BE2C (cell line): ENCODE measurements at regions not wholly inside any gene's neighbourhood (a gene's known extent, or its start where the extent isn't known, plus 50 kb on each side); places are given as distances from the start of the nearest gene placed in this dataset.
A peak's percentile ranks its signal among the peaks of the same experiment; 100 is the strongest.

ENCODE experiments used
- DNase-seq: peaks from one replicate; pipeline ENCODE4 v3.0.0-alpha.2; 2020
- H3K27me3 ChIP-seq: fragments of 250-450 bp; sonication (Bioruptor Pico); 2 replicates; pipeline ENCODE4 v1.5.1; 2020; ENCODE audit warnings: mild to moderate bottlenecking
- H3K36me3 ChIP-seq: fragments of 250-450 bp; sonication (Bioruptor Pico); 2 replicates; pipeline ENCODE4 v1.5.1; 2020; ENCODE audit warnings: mild to moderate bottlenecking
- H3K4me1 ChIP-seq: fragments of 250-450 bp; sonication (Bioruptor Pico); 2 replicates; pipeline ENCODE4 v1.5.1; 2020
- H3K4me3 ChIP-seq: 2 replicates; pipeline ENCODE4 v1.5.1; 2011; ENCODE audit warnings: low read depth, low read length
- H3K9me3 ChIP-seq: fragments of 250-450 bp; sonication (Bioruptor Pico); 2 replicates; pipeline ENCODE4 v1.5.1; 2020
- TF ChIP-seq, protein P1 (sequence below): IDR thresholded peaks from 2 replicates; pipeline ENCODE4 v1.5.1; 2012; ENCODE audit warnings: mild to moderate bottlenecking, low read depth, low read length

DNA sequence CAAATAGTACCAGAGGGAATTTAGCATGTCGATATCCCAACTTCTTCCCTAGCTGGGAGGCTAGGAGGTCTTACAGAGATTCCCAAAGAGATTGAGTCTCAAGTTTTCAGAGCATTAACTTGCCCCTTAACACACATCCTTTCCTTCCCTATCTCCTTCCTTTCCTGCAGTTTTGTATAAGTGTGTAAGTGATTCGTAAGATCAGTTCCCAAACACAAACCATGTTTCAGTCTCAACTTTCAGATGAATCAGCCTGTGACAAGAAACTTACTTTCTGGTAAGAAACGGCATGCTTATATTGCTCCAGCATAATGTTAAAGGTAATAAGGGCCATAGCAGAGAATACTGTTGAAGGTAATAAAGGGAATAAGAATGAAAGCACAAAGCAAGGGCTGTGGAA, 472.2 kb downstream of the LIG4 start:
- Histone ChIP-seq H3K27me3 (no peaks in the 10 kb centered on the region), H3K9me3 (no peaks in the 10 kb centered on the region), H3K36me3 (peaks cover 4% of the 10 kb centered on the region), H3K4me1 (peaks cover 9% of the 10 kb centered on the region), H3K4me3 (no peak overlapping the region)
- TF ChIP-seq, protein P1, sequence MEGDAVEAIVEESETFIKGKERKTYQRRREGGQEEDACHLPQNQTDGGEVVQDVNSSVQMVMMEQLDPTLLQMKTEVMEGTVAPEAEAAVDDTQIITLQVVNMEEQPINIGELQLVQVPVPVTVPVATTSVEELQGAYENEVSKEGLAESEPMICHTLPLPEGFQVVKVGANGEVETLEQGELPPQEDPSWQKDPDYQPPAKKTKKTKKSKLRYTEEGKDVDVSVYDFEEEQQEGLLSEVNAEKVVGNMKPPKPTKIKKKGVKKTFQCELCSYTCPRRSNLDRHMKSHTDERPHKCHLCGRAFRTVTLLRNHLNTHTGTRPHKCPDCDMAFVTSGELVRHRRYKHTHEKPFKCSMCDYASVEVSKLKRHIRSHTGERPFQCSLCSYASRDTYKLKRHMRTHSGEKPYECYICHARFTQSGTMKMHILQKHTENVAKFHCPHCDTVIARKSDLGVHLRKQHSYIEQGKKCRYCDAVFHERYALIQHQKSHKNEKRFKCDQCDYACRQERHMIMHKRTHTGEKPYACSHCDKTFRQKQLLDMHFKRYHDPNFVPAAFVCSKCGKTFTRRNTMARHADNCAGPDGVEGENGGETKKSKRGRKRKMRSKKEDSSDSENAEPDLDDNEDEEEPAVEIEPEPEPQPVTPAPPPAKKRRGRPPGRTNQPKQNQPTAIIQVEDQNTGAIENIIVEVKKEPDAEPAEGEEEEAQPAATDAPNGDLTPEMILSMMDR, result no peak
- DNase-seq, result no peak

DNA sequence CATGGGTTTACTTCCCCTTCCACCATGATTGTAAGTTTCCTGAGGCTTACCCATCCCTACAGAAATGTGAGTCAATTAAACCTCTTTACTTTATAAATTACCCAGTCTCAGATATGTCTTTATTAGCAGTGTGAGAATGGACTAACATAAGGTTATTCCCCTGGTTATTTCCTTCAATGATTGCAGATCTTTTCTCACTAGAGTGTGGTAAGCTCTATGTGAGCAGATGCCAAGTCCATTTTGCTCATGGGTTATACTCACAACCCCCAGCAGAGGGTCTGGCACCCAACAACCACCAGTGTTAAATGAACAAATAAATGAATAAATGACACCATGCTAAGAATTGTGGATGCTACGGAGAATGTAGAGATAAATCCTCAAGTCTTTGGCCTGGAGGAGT, 472.8 kb downstream of the LIG4 start:
- TF ChIP-seq, protein P1, result peak; percentile 19; the same call in 1 of the 2 replicates
- Histone ChIP-seq H3K4me3 (no peak overlapping the region), H3K9me3 (no peaks in the 10 kb centered on the region), H3K36me3 (peaks cover 4% of the 10 kb centered on the region), H3K4me1 (peaks cover 9% of the 10 kb centered on the region), H3K27me3 (no peaks in the 10 kb centered on the region)
- DNase-seq, result no peak

GRCh38 chr13:107738004-107738403, 477.3 kb downstream of the LIG4 start:
- TF ChIP-seq, protein P1, result no peak
- Histone ChIP-seq H3K27me3 (no peaks in the 10 kb centered on the region), H3K36me3 (peaks cover 4% of the 10 kb centered on the region), H3K4me1 (peaks cover 11% of the 10 kb centered on the region), H3K4me3 (no peak overlapping the region), H3K9me3 (no peaks in the 10 kb centered on the region)
- no peak for DNase-seq

DNA sequence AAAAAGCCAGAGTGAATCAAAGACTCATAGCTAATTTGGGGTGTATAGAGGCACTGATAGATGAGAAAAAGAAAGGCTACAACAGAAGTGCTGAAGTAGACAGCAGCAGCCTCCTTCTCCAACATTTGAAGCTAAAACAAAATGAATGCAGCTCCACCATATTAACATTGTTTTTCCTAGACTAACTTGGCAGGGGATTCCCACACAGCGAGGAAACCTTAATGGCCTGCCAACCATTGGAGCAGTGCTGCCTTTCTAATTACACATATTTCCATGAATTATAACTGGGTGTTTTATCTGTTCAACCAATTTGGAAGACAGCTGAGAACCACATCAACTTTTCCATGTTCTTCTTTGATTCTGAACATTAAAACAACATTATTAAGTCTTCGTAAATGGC, 478.6 kb downstream of the LIG4 start:
- TF ChIP-seq, protein P1, result no peak
- Histone ChIP-seq H3K36me3 (peaks cover 4% of the 10 kb centered on the region), H3K9me3 (no peaks in the 10 kb centered on the region), H3K4me3 (no peak overlapping the region), H3K27me3 (no peaks in the 10 kb centered on the region), H3K4me1 (peaks cover 11% of the 10 kb centered on the region)
- DNase-seq, result no peak

DNA sequence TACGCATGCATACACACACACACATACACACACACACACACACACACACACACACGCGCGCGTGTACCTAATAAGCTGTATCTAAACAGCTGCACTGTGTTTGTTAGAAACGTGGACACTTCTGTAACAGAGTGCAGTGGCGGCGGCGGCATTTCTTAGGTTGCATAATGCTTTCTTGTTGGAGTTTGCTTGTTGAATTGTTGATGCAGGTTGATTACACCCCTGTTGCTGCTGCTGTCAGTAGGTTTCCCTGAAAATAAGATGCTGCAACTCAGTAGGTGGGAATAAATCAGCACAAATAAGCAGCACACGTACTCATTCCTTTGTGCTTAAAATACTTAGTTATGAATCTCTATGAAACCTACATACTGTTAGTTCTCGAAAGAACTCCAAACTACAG, 479.2 kb downstream of the LIG4 start:
- Histone ChIP-seq H3K27me3 (no peaks in the 10 kb centered on the region), H3K4me3 (no peak overlapping the region), H3K9me3 (no peaks in the 10 kb centered on the region), H3K4me1 (peaks cover 11% of the 10 kb centered on the region), H3K36me3 (peaks cover 3% of the 10 kb centered on the region)
- no peak for DNase-seq
- TF ChIP-seq, protein P1, result no peak

- no peaks in the 10 kb centered on the region for H3K27me3 ChIP-seq
- no peaks in the 10 kb centered on the region for H3K9me3 ChIP-seq
- no peak overlapping the region for H3K4me3 ChIP-seq
- DNase-seq, result no peak
- peaks cover 11% of the 10 kb centered on the region for H3K4me1 ChIP-seq
- TF ChIP-seq, protein P1, result no peak
- H3K36me3 ChIP-seq, result peaks cover 3% of the 10 kb centered on the region; the same call in 1 of the 2 replicates
Measured at GRCh38 chr13:107734891-107735625, 480.3 kb downstream of the LIG4 start.
